GM19035 (cell line): ENCODE measurements at regions not wholly inside any gene's neighbourhood (a gene's known extent, or its start where the extent isn't known, plus 50 kb on each side); places are given as distances from the start of the nearest gene placed in this dataset.

Experiments used
- ATAC-seq: cut with Tn5 transposase; IDR thresholded peaks from one replicate; pipeline ENCODE4 v1.9.1; 2021; ENCODE audit not compliant: unreplicated experiment

DNA sequence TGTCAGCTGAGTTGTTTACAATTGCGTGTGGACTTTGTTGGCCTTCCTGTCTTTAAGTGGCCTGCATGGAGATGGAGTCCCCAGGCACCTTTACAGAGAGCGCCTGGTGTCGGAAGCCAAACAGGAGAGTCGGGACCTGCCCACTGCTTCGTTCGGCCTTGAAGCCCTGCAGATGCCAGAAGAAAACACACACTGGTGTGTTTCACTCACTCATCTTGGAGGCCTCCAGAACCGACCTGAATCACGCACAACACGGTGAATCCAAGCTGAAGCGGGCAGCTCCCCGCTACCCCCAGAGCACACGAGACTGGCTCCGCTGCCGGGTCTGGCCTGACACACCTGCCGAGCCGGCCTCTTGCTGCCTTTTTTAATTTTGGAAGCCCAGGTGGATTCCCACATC lies 419.4 kb upstream of the IRX4 start:
- ATAC-seq = no peak

- ATAC-seq = no peak
Observed at GRCh38 chr5:2300861-2301574, 418.3 kb upstream of the IRX4 start.

GRCh38 chr5:2300421-2300820 lies 417.7 kb upstream of the IRX4 start:
- ATAC-seq = no peak

DNA sequence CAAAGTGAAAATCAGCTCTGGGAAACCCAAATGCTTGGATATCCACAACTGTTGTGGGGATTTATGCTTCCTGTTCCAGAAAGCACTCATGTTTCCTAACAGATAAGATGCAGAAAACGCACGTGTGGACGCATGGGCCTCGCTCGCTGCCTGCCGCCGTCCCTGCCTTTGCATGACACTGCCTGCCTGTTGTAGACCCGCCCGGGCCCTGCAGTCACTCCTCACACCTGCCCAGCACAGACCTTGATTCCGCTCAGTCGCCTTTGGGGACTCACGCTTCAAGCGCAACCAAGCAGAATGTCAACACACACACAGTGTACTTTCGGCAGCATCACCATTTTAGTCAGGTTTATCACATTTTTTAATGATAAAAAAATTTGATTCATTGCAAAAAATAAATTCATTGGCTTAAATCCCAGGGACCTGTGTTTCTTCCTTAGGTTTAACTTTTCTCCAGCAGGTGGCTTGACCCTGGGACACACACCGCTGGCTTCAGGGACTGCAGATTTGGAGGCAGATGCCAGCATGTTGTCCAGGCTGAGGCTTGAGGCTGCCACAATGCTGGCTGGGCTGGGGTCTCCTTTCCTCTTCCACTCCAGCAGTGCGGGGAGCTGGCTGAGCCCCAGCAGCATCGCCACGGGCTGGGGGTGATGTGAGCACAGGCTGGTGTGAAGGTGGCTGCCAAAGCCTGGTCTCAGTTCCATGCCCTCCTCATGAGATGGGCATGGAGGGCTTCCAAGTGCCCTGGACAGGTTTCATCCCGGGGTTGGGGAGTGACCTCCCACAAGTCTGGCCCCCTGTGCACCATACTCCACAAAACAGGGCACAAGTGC lies 416.9 kb upstream of the IRX4 start:
- no peak for ATAC-seq

DNA sequence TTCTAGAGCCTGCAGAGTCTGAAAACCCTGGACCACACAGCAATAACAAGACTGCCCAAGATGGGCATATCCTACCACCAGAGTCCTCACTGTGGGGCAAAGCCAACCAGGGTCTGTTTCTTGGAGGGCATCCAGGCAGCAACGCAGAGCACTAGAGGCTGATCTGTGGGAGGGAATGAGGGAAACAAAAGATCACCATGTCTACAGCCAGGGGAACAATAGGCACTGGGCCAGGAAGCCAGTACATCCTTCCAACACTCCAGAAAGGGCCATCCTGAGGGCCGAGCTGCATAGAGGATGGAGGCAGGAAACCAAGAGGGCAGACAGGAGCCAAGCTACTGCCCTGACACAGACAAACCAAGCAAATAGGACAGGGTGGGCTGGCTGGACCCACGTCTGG lies 416.1 kb upstream of the IRX4 start:
- ATAC-seq = no peak

GRCh38 chr5:2297991-2298390 lies 415.3 kb upstream of the IRX4 start:
- ATAC-seq = no peak

GRCh38 chr5:2295476-2295875 lies 412.8 kb upstream of the IRX4 start:
- ATAC-seq = no peak

DNA sequence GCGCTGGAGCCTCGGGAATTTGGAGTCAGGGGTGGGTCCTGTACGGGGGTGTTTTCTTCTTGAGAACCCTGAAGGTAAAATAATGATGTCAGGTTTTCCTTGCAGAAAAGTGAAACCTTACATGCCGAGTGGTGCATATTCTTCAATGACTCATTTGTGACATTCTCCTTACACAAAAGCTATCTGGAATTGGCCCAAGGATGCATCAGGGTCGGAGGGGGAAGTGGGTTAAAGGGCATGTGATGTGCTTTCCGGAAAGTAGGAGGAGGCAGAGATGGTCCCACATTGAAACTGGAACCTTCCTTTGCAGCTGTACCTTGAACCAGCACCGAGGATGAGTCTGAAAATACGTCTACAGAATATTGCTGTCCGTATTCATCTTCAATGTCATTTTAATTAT lies 411.2 kb upstream of the IRX4 start:
- no peak for ATAC-seq

GRCh38 chr5:2291146-2291840 lies 408.6 kb upstream of the IRX4 start:
- ATAC-seq = no peak

DNA sequence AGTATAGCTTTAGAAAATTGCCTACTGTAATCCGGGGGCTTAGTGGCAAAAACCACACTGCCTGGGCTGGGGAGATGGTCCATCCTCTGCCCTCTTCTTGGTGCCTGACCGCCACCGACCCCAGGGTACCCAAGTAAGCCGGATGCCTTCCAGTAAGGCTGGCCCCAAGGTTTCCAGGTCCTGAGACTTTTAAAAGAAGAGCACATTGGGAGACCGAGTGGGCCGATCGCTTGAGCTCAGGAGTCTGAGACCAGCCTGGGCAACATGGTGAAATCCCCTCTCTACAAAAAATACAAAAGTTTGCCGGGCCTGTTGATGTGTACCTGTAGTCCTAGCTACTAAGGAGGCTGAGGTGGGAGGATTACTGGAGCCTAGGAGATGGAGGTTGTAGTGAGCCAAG lies 406.7 kb upstream of the IRX4 start:
- ATAC-seq = no peak

- no peak for ATAC-seq
Observed at GRCh38 chr5:2288968-2289367, 406.2 kb upstream of the IRX4 start.

DNA sequence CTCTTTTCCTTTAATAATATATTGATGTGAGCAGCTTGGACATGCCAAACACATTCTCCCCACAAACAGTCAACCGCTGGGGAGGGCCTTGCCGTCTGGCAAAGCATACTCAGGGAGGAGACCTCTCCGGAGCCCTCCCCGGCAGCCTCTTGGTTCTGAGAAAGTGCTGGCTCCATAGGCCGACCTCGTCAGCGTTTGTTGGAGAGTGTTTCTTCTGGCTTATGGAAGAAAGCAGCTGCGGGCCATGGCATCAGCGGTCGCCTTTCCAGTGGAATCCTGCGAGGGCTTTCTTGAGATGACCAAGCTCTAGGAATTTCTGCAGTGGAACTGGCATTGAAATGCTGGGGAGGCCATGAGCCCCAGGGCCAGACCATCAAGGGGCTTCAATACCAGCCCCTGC lies 405.7 kb upstream of the IRX4 start:
- no peak for ATAC-seq

- ATAC-seq = no peak
Observed at GRCh38 chr5:2286250-2286649, 403.5 kb upstream of the IRX4 start.

DNA sequence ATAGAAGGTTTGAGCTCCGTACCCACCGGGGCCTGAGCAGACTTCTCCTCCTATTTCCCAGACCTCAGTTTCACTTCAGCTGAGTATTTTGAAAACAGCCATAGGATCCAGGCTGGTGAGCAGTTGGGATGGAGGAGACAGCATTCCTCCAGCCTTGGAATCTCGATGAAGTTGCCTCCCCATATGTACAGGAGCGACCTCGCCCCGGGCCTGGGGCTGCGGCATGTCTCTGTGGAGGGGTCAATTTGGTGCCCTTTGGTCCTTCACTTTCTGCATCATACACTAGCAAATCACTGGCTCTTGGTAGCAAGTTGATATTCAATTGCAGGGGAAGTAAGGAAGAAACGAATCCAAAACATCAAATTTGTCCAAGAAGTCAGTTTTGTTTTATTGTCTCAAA lies 402.0 kb upstream of the IRX4 start:
- ATAC-seq = no peak

DNA sequence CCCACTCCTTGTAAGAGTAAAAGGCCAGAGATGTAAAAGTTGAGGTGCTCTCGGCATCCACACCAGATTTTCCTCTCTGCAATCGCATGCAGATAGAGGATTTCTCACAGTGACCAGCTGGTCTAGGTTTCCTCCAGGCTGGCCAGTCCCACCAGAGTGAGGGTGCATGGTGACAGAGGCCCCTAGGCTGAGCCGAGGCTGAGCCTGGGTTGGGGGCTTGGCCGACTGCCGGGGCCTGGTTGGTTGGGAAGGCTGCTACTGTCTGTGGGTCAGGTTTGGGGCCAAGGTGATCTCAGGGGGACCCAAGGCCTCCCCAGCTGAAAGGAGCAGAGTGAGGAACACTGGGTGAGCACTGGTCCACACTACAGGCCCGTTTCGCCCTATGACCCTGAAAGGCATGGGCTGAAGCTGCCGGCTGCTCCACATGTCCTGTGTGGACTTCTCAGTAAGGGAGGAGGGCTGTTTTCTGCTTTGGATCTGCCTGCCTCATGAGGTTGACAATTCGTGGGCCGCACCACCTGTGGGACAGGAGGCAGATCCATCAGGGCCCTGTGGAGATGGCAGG lies 400.8 kb upstream of the IRX4 start:
- ATAC-seq = no peak

DNA sequence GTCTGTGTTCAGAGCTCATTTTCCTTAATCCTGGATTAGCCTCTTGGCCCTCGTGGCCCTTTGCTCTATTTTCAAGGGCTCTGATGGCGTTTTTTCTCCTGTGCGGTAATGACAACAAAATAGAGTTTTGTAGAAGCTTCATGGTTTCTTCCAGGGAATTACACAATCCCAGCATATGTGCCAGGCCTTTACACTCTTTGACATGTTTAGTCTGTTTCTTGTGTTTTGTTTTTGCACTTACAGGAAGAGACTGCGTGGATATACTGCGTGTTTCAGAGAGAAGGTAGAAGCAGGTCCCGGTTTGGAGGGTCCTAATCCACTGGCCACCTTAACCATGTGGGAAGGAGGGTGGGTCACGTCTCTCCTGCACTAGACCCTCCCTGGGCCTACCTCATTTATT lies 400.2 kb upstream of the IRX4 start:
- ATAC-seq = no peak

- ATAC-seq = no peak
Observed at GRCh38 chr5:2282034-2282690, 399.4 kb upstream of the IRX4 start.

- ATAC-seq = no peak
Observed at GRCh38 chr5:2281446-2281845, 398.7 kb upstream of the IRX4 start.

GRCh38 chr5:2280318-2280717 lies 397.6 kb upstream of the IRX4 start:
- no peak for ATAC-seq

DNA sequence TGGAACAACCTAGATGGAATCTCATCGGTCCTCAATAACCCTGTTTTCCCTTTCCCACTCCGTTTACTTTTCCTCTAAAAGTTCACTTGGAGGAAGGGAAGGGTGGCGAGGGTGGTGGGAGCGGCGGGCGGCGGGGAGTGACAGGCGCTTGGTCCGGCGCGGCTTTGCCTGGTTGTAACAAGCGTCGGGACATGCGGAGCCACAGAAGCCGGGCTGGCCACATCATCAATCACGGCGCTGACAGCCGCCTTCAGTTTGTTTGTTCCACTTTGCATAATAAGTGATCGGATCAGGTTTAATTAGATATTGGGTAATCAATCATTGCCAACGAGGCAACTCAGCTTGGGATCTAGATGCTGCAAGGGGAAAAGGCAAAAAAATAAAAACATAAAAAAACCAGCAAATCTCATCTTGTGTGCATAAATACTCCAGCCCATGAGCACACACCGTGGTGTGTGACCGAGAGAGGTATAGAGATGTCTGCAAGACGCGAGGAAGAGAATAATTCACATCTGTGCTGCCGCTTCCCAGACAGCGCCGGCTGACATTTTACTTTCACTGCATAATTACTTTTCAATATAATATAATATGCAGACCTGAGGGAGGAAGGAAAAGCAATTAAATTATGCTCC lies 396.2 kb upstream of the IRX4 start:
- no peak for ATAC-seq

GRCh38 chr5:2277886-2278285 lies 395.2 kb upstream of the IRX4 start:
- no peak for ATAC-seq
